K562 (cell line): ENCODE measurements at regions not wholly inside any gene's neighbourhood (a gene's known extent, or its start where the extent isn't known, plus 50 kb on each side); places are given as distances from the start of the nearest gene placed in this dataset.

Source experiments
- ATAC-seq: fragments of 200-7000 bp; cut with Tn5 transposase; 3 replicates; pipeline ENCODE4 v1.9.1; 2020; ENCODE audit warnings: moderate library complexity
- BruUV-seq: library from RNA; stranded (reverse); fragments of 400-500 nt; replicated peaks from 2 replicates; lab custom pipeline; 2021; lab: Mats Ljungman, UMichigan
- CTCF ChIA-PET: fragments of 300-600 bp; formaldehyde crosslinking; extraction: SDS; loops from one replicate; lab custom pipeline; 2021; ENCODE audit warnings: low intra/inter-chr PET ratio; lab: Yijun Ruan, JAX
- POLR2A ChIA-PET: fragments of 300-600, 350-650 bp; sonication (Branson Sonifier 250); formaldehyde crosslinking; extraction: SDS; loops from one replicate; lab custom pipeline; 2021; ENCODE audit warnings: antibody characterized with exemption, inconsistent platforms; lab: Yijun Ruan, JAX
- DNase-seq, 4 experiments: peaks; one replicate each; pipeline versions ENCODE4 v3.0.0 to v3.0.0-alpha.2; 2011 to 2018; ENCODE audit warnings: low spot score in 3 of 4, mixed read lengths in 3 of 4; ENCODE audit errors: extremely low read depth in 1 of 4
- FAIRE-seq: peaks from 2 replicates; lab custom pipeline; 2011; peaks lifted over from hg19 to GRCh38; lab: Jason Lieb, UNC
- H2AFZ ChIP-seq: 2 replicates; pipeline ENCODE4 v1.6.0; 2011; ENCODE audit warnings: low read depth, low read length, control low read depth, inconsistent platforms
- H3K27ac ChIP-seq: fragments of 200-600 bp; 3 replicates; pipeline ENCODE4 v1.8.0; 2011; ENCODE audit warnings: low read depth, mild to moderate bottlenecking, control low read depth, inconsistent platforms, low read length, moderate library complexity, mixed read lengths; ENCODE audit errors: extremely low read depth
- H3K27me3 ChIP-seq, 2 experiments: fragments of 300-600 bp in 1 of 2; 2 replicates in 1 of 2; 3 replicates in 1 of 2; pipeline versions ENCODE4 v1.6.0 to v1.8.0; 2011; ENCODE audit warnings: inconsistent platforms in 2 of 2, low read length in 2 of 2, mild to moderate bottlenecking in 1 of 2, mixed read lengths in 1 of 2, moderate library complexity in 1 of 2; ENCODE audit not compliant: control insufficient read depth in 2 of 2, insufficient read depth in 2 of 2
- H3K36me3 ChIP-seq: fragments of 300-600 bp; 3 replicates; pipeline ENCODE4 v1.8.0; 2011; ENCODE audit warnings: mild to moderate bottlenecking, low read length, inconsistent platforms; ENCODE audit not compliant: control insufficient read depth, insufficient read depth
- H3K4me1 ChIP-seq, 2 experiments: fragments of 200-600 bp in 1 of 2; replicated peaks in 1 of 2; 2 replicates in 1 of 2; 3 replicates in 1 of 2; pipeline versions ENCODE4 v1.5.1 to v1.8.0; 2011; ENCODE audit warnings: inconsistent platforms in 2 of 2, low read length in 2 of 2, mild to moderate bottlenecking in 1 of 2, mixed read lengths in 1 of 2, moderate library complexity in 1 of 2; ENCODE audit not compliant: control insufficient read depth in 2 of 2, insufficient read depth in 2 of 2
- H3K4me2 ChIP-seq: 2 replicates; pipeline ENCODE4 v1.6.1; 2011; ENCODE audit warnings: low read length, control low read depth, inconsistent platforms, mixed read lengths; ENCODE audit not compliant: insufficient read depth
- H3K4me3 ChIP-seq: fragments of 200-600 bp; sonication (generic), shearing (Covaris generic); 2 replicates; pipeline ENCODE4 v1.5.1; 2016; ENCODE audit warnings: control low read depth, inconsistent platforms
- H3K79me2 ChIP-seq: fragments of 200-600 bp; 3 replicates; pipeline ENCODE4 v1.8.0; 2011; ENCODE audit warnings: low read length, inconsistent platforms; ENCODE audit not compliant: control insufficient read depth, insufficient read depth
- H3K9ac ChIP-seq, 2 experiments: 2 replicates each; pipeline versions ENCODE4 v1.6.0 to v1.6.1; 2011; ENCODE audit warnings: low read depth in 2 of 2, low read length in 2 of 2, control low read depth in 1 of 2, inconsistent platforms in 1 of 2, mild to moderate bottlenecking in 1 of 2, mixed read lengths in 1 of 2; ENCODE audit not compliant: insufficient read depth in 1 of 2
- H3K9me1 ChIP-seq: one replicate; pipeline ENCODE4 v1.6.0; 2011; ENCODE audit warnings: inconsistent platforms, mild to moderate bottlenecking, low read length, moderate library complexity; ENCODE audit not compliant: control insufficient read depth, insufficient read depth
- H3K9me3 ChIP-seq: replicated peaks from 2 replicates; pipeline ENCODE4 v1.5.1; 2011; ENCODE audit warnings: low read depth, low read length, inconsistent platforms; ENCODE audit not compliant: control insufficient read depth, insufficient read depth
- H4K20me1 ChIP-seq: replicated peaks from 2 replicates; pipeline ENCODE4 v1.6.1; 2011; ENCODE audit warnings: low read length, inconsistent platforms, mixed read lengths; ENCODE audit not compliant: control insufficient read depth, insufficient read depth
- BRD4 ChIP-seq: fragments of 200-600 bp; sonication (generic); IDR thresholded peaks from 2 replicates; pipeline ENCODE4 v1.6.1; 2017; ENCODE audit warnings: inconsistent platforms
- EGR1 ChIP-seq: fragments of 450-650 bp; conservative IDR thresholded peaks from 2 replicates; pipeline ENCODE4 v1.6.1; 2017; ENCODE audit warnings: mild to moderate bottlenecking
- FOXP4 ChIP-seq: sonication (generic); formaldehyde crosslinking; IDR thresholded peaks from 2 replicates; pipeline ENCODE4 v1.8.0; 2022; ENCODE audit warnings: mild to moderate bottlenecking, missing genetic modification reagents, borderline replicate concordance
- HIVEP1 ChIP-seq: fragments of 250-450 bp; sonication (Bioruptor Pico); IDR thresholded peaks from 2 replicates; pipeline ENCODE4 v1.4.0; 2020; ENCODE audit warnings: mild to moderate bottlenecking
- IRF2 ChIP-seq: sonication (generic); formaldehyde crosslinking; IDR thresholded peaks from 2 replicates; pipeline ENCODE4 v1.8.1; 2022; ENCODE audit warnings: mild to moderate bottlenecking, missing genetic modification reagents
- JUNB ChIP-seq: fragments of 450-650 bp; formaldehyde crosslinking; conservative IDR thresholded peaks from 2 replicates; pipeline ENCODE4 v1.4.0; 2020; ENCODE audit warnings: mild to moderate bottlenecking
- MAFK ChIP-seq: IDR thresholded peaks from 2 replicates; pipeline ENCODE4 v1.6.1; 2011; ENCODE audit warnings: low read length, improper control_type of control experiment
- NFIC ChIP-seq: fragments of 450-650 bp; IDR thresholded peaks from 2 replicates; pipeline ENCODE4 v1.6.1; 2017; ENCODE audit warnings: mild to moderate bottlenecking, inconsistent platforms
- PHTF2 ChIP-seq: fragments of 250-450 bp; sonication (Bioruptor Pico); IDR thresholded peaks from 2 replicates; pipeline ENCODE4 v1.5.0; 2021; ENCODE audit warnings: mild to moderate bottlenecking
- PREB ChIP-seq: sonication (generic); formaldehyde crosslinking; IDR thresholded peaks from 2 replicates; pipeline ENCODE4 v1.8.1; 2023; ENCODE audit warnings: mild to moderate bottlenecking, missing genetic modification reagents
- PTTG1 ChIP-seq: fragments of 450-650 bp; IDR thresholded peaks from 2 replicates; pipeline ENCODE4 v1.6.1; 2016; ENCODE audit warnings: low read depth, mild to moderate bottlenecking, missing genetic modification characterization, missing compliant biosample characterization
- RB1 ChIP-seq: fragments of 450-650 bp; IDR thresholded peaks from 2 replicates; pipeline ENCODE4 v1.6.1; 2017; ENCODE audit warnings: low read depth, mild to moderate bottlenecking
- RCOR1 ChIP-seq, 2 experiments: IDR thresholded peaks; 2 replicates each; pipeline ENCODE4 v1.6.1; 2012; ENCODE audit warnings: low read depth in 2 of 2, low read length in 2 of 2, borderline replicate concordance in 1 of 2, improper control_type of control experiment in 1 of 2
- SETDB1 ChIP-seq: IDR thresholded peaks from one replicate; pipeline ENCODE4 v1.6.1; 2012; ENCODE audit warnings: low read length, control low read depth, inconsistent platforms
- SMAD2 ChIP-seq: fragments of 150-350 bp; IDR thresholded peaks from 2 replicates; pipeline ENCODE4 v1.6.1; 2014; ENCODE audit warnings: low read depth, mild to moderate bottlenecking, low read length
- SMARCB1 ChIP-seq: IDR thresholded peaks from 2 replicates; pipeline ENCODE4 v1.6.1; 2011; ENCODE audit warnings: improper control_type of control experiment, low read depth; ENCODE audit not compliant: insufficient read length
- ZFP30 ChIP-seq: fragments of 250-450 bp; sonication (Bioruptor Pico); IDR thresholded peaks from 2 replicates; pipeline ENCODE4 v1.8.0; 2022; ENCODE audit warnings: moderate library complexity, mild to moderate bottlenecking, inconsistent platforms, borderline replicate concordance
- ZNF239 ChIP-seq: fragments of 250-450 bp; sonication (Bioruptor Pico); IDR thresholded peaks from 2 replicates; pipeline ENCODE4 v1.4.0; 2020; ENCODE audit warnings: mild to moderate bottlenecking
- ZNF699 ChIP-seq: fragments of 250-450 bp; sonication (Bioruptor Pico); IDR thresholded peaks from 2 replicates; pipeline ENCODE4 v1.8.0; 2021; ENCODE audit warnings: mild to moderate bottlenecking, moderate library complexity; ENCODE audit not compliant: insufficient replicate concordance
- ZNF717 ChIP-seq: fragments of 250-450 bp; sonication (Bioruptor Pico); IDR thresholded peaks from 2 replicates; pipeline ENCODE4 v1.5.0; 2021
- in situ Hi-C: fragments of 300-500 bp; cut with MboI; formaldehyde crosslinking; loops from 4 replicates; pipeline ENCODE4 v1.15.0; 2018; ENCODE audit warnings: inconsistent platforms, mixed read lengths
- intact Hi-C: fragments of 100-400 bp; cut with micrococcal nuclease; formaldehyde crosslinking; loops from 2 replicates; pipeline ENCODE4 v1.14.2; 2022

- FAIRE-seq, result no peak
- intact Hi-C loops, result no loop called here
- Histone ChIP-seq H3K4me3 (no peak overlapping the region), H3K36me3 (no peaks in the 10 kb centered on the region), H3K9me3 (no peaks in the 10 kb centered on the region), H3K4me2 (no peak overlapping the region), H3K27me3 (no peaks in the 10 kb centered on the region), H3K4me1 (no peaks in the 10 kb centered on the region), H3K27ac (no peak overlapping the region), H3K9me1 (no peaks in the 10 kb centered on the region), H3K79me2 (no peaks in the 10 kb centered on the region), H2AFZ (no peak overlapping the region), H3K9ac (no peak overlapping the region), H4K20me1 (no peaks in the 10 kb centered on the region)
- CTCF ChIA-PET, result no interaction called here
- DNase-seq, result no peak
- POLR2A ChIA-PET, result no interaction called here
- no peak for ATAC-seq
- BruUV-seq, result no TSS peak
- in situ Hi-C loops, result no loop called here
- TF ChIP-seq ZNF717 (CRISPR knock-in tag), result no peak
- TF ChIP-seq ZNF699, result no peak
- TF ChIP-seq PHTF2, result no peak
- TF ChIP-seq FOXP4, result no peak
- no peak for TF ChIP-seq RB1
- TF ChIP-seq SMARCB1, result no peak
- no peak for TF ChIP-seq PREB (CRISPR knock-in tag)
- no peak for TF ChIP-seq ZNF239 (CRISPR knock-in tag)
- no peak for TF ChIP-seq IRF2 (CRISPR knock-in tag)
- no peak for TF ChIP-seq SETDB1
- no peak for TF ChIP-seq ZFP30 (CRISPR knock-in tag)
- TF ChIP-seq PTTG1 (tag), result no peak
- TF ChIP-seq JUNB (CRISPR knock-in tag), result no peak
- TF ChIP-seq SMAD2, result no peak
- no peak for TF ChIP-seq BRD4
- TF ChIP-seq MAFK, result no peak
- TF ChIP-seq EGR1, result no peak
- TF ChIP-seq HIVEP1 (CRISPR knock-in tag), result no peak
- TF ChIP-seq NFIC, result no peak
- no peak for TF ChIP-seq RCOR1 (IDR thresholded peaks at IDR 0.05; ENCODE audit: borderline replicate concordance in 1 of 2, low read depth in 2 of 2, low read length in 2 of 2)
These were observed 743.3 kb upstream of the PTPRD start for GRCh38 chr9:11356067-11356466.
